NCI-H82 (cell line): ENCODE measurements at regions not wholly inside any gene's neighbourhood (a gene's known extent, or its start where the extent isn't known, plus 50 kb on each side); places are given as distances from the start of the nearest gene placed in this dataset.

ENCODE experiments used
- DNase-seq: peaks from one replicate; lab custom pipeline; 2025; lab: John Stamatoyannopoulos, UW

DNA sequence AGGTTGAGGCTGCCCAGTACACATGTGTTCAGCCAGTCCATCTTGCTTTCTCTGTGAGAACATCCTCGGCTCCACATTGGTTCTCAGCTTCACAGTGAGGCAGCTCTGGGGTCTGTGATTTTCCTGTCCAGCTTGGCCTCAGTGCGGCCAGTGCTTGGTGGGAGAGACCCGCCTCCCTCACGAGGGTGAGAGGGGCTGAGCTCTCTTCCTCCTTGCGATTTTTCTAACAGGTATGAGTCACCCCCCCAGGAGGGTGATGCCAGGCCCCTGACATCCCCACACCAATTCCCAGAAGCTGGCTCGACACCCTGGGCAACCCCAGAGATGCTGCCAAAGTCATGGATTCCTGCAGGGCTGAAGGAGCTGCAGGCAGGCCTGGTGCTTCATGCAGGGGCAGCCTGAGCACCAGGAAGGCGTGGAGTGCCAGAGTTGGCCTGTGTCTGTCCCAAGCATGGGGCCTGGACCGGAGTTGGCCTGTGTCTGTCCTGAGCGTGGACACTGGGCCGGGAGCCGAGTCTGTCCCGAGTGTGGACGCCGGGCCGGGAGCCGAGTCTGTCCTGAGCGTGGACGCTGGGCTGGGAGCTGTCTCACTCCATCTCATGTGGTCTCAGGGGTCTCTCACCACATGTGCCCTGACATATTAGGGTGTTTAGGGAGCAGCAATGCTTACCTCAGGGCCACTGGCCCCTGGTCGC, 408.6 kb upstream of the IRX4 start:
- no peak for DNase-seq

DNA sequence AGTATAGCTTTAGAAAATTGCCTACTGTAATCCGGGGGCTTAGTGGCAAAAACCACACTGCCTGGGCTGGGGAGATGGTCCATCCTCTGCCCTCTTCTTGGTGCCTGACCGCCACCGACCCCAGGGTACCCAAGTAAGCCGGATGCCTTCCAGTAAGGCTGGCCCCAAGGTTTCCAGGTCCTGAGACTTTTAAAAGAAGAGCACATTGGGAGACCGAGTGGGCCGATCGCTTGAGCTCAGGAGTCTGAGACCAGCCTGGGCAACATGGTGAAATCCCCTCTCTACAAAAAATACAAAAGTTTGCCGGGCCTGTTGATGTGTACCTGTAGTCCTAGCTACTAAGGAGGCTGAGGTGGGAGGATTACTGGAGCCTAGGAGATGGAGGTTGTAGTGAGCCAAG, 406.7 kb upstream of the IRX4 start:
- no peak for DNase-seq

DNA sequence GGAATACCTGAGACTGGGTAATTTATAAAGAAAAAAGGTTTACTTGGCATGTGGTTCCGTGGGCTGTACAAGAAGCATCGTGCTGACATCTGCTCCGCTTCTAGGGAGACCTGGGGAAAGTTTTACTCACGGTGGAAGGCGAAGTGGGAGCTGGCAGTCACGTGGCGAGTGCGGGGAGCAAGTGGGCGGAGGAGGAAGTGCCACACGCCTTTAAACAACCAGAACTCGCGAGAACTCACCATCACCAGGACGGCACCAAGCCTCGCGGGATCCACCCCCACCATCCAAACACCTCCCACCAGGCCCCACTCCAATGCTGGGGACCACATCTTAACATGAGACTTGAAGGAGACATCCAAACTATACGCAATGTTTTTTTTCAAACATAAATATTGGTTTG, 406.2 kb upstream of the IRX4 start:
- no peak for DNase-seq

DNA sequence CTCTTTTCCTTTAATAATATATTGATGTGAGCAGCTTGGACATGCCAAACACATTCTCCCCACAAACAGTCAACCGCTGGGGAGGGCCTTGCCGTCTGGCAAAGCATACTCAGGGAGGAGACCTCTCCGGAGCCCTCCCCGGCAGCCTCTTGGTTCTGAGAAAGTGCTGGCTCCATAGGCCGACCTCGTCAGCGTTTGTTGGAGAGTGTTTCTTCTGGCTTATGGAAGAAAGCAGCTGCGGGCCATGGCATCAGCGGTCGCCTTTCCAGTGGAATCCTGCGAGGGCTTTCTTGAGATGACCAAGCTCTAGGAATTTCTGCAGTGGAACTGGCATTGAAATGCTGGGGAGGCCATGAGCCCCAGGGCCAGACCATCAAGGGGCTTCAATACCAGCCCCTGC, 405.7 kb upstream of the IRX4 start:
- DNase-seq = no peak

DNA sequence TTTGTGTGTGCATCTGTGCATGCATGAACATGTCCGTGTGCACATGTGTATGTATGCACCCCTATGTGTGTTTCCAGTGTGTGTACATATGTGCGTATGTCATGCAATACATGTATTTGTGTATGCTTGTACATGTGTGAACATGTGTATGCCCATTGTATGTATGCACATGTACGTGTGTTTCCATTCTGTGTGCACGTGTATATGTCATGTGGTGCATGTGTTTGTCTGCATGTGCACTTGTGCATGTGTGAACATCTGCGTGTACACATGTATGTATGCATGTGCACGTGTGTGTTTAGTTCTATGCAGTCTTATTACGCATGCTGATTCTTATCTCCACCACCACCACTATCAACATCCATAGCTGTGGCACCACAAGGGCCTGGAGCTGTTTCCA, 403.5 kb upstream of the IRX4 start:
- no peak for DNase-seq

DNA sequence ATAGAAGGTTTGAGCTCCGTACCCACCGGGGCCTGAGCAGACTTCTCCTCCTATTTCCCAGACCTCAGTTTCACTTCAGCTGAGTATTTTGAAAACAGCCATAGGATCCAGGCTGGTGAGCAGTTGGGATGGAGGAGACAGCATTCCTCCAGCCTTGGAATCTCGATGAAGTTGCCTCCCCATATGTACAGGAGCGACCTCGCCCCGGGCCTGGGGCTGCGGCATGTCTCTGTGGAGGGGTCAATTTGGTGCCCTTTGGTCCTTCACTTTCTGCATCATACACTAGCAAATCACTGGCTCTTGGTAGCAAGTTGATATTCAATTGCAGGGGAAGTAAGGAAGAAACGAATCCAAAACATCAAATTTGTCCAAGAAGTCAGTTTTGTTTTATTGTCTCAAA, 402.0 kb upstream of the IRX4 start:
- DNase-seq = no peak

DNA sequence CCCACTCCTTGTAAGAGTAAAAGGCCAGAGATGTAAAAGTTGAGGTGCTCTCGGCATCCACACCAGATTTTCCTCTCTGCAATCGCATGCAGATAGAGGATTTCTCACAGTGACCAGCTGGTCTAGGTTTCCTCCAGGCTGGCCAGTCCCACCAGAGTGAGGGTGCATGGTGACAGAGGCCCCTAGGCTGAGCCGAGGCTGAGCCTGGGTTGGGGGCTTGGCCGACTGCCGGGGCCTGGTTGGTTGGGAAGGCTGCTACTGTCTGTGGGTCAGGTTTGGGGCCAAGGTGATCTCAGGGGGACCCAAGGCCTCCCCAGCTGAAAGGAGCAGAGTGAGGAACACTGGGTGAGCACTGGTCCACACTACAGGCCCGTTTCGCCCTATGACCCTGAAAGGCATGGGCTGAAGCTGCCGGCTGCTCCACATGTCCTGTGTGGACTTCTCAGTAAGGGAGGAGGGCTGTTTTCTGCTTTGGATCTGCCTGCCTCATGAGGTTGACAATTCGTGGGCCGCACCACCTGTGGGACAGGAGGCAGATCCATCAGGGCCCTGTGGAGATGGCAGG, 400.8 kb upstream of the IRX4 start:
- no peak for DNase-seq

DNA sequence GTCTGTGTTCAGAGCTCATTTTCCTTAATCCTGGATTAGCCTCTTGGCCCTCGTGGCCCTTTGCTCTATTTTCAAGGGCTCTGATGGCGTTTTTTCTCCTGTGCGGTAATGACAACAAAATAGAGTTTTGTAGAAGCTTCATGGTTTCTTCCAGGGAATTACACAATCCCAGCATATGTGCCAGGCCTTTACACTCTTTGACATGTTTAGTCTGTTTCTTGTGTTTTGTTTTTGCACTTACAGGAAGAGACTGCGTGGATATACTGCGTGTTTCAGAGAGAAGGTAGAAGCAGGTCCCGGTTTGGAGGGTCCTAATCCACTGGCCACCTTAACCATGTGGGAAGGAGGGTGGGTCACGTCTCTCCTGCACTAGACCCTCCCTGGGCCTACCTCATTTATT, 400.2 kb upstream of the IRX4 start:
- no peak for DNase-seq

DNA sequence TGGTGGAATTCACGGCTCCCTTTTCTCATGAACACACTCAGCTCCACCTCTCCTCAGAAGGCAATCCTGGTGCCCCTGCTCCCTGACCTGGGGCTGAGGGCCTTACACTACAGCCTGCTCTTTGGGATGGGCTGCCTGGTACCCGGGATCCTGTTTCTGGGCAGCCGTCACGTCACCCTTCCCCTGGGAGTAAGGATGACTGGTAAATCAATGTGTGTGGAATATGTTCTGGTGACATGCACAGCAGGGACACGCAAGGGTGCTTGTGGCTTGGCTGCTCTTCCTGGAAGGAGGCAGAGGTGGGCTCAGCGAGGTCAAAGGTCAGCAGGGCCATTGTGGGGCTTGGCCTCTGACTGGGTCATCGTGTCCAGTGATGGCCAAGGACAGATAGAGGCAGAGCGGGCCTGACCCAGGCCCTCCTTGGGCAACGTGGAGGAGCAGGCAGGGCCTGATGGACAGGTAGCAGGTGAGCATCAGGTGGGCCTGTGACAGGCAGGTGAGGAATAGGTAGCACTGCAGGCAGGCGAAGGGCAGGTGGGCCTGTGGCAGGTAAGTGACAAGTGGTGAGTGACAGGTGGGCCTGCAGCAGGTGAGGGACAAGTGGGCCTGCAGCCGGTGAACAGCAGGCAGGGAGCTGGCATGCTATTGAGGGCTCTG, 399.4 kb upstream of the IRX4 start:
- no peak for DNase-seq

DNA sequence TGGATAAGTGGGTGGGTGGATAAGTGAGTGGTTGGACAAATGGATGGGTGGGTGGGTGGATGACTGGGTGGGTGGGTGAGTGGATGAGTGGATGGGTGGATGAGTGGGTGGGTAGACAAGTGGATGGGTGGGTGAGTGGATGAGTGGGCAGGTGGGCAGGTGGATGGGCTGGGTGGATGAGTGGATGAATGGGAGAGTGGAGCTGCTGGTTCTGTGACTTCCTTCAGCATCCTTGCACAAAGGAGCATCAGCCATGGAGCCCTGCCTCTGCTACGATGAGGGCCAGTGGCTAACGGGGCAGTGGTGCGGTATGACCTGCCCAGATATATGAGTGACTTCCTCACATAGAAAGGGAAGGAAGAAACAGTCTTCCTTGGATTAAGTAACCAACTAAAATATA, 398.7 kb upstream of the IRX4 start:
- DNase-seq = no peak

DNA sequence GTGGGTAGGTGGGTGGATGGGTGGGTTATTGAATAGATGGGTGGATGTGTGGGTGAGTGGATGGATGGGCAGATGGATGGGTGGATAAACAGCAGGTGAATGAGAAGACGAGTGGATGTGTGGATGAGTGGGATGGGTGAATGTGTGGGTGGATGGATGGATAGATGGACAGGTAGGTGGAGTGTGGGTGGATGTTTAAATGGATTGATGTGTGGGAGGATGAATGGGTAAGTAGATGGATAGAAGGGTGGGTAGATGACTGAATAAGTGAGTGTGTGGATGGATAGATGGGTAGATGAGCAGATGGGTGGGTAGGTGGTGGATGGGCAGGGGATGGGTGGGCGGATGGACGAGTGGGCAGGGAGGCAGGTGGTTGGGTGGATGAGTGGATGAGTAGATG, 397.6 kb upstream of the IRX4 start:
- no peak for DNase-seq

DNA sequence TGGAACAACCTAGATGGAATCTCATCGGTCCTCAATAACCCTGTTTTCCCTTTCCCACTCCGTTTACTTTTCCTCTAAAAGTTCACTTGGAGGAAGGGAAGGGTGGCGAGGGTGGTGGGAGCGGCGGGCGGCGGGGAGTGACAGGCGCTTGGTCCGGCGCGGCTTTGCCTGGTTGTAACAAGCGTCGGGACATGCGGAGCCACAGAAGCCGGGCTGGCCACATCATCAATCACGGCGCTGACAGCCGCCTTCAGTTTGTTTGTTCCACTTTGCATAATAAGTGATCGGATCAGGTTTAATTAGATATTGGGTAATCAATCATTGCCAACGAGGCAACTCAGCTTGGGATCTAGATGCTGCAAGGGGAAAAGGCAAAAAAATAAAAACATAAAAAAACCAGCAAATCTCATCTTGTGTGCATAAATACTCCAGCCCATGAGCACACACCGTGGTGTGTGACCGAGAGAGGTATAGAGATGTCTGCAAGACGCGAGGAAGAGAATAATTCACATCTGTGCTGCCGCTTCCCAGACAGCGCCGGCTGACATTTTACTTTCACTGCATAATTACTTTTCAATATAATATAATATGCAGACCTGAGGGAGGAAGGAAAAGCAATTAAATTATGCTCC, 396.2 kb upstream of the IRX4 start:
- DNase-seq = peak; percentile 2

DNA sequence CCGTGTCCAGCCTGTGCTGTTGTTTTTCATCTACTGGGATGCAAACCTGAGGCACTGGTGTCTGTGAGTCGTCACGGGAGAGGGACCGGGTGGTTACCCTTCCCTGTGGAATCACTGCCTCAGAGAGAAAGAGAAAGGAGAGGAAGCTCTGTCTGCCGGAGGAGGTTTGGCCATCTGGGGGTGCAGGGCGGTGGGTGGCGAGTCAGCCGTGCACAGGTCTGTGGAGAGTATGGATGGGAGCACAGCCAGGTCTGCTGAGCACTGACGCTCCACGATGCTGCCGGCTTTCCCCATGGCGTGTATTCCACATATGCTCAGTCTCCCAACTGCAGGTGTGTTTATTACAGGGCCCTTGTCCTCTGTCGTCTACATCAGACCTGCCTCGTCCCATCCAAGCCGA, 395.2 kb upstream of the IRX4 start:
- no peak for DNase-seq

DNA sequence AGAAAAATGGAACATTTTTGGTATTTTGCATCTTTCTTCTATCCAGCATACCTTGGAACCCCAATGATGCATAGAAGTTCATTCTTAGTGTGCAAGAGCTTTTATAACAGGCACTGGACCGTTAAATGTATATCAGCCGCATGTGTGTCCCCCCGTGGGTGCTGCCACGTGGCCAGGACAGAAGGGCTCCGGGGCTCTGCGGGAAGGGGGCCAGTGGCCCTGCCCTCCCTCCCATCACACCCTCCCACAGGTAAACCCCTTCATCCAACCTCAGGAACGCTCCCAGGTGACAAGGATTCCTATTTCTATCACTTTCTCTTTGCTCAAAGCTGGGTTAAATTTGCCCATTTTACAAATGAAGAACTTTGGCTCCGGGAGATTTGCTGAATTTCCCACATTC, 393.4 kb upstream of the IRX4 start:
- no peak for DNase-seq

DNA sequence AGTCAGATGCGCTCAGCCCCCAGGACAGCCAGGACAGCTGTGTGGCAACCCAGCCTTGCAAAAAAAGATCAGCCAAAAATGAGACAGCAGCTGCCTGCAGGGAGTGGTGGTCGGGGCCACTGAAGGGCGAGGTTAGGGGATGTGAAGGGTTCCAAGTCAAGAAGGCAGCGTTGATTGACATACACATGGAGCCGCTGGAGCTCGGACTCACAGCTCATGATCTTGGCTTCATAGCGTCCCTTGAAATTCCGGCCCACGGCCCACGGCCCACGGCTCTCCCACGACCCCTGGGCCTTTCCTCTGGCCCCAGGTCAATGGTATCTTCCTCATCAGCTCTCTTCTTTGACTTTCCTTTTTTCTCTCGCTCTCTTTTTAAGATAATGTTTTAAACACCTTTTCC, 390.0 kb upstream of the IRX4 start:
- no peak for DNase-seq

DNA sequence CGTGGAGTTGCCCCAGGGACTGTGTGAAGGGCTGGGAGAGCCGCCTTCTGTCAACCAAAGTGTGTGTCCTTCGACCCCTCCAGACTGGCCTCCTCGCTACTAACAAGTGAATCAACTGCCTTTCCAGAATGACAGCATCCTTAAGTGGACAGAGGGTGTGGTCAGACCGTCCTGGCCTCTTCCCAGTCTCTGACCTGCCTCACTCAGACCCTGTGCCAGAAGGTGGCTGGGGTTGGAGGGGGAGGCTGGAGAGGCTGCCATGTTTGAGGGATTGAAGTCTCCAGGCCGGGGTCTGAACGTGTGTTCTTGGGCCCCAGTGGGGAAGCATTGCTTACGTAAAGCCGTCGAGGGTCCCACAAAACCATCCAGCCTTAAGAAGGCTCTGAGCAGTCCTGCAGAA, 389.3 kb upstream of the IRX4 start:
- no peak for DNase-seq

DNA sequence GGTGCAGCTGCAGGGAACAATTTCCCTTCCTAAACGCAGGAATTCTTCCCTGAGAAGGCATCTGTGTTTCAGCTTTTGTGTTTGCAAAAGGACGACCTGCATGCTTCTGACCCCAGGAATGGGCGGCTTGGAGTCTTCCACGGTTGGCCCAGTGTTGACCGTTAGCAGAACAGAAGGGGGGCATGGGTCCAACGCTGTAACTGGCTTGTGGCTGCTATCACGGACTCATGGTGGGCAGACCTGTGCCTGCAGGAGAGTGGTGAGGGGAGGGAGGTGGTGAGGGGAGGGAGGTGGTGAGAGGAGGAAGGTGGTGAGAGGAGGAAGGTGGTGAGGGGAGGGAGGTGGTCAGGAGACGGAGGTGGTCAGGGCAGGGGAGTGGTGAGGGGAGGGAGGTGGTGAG, 388.6 kb upstream of the IRX4 start:
- no peak for DNase-seq

DNA sequence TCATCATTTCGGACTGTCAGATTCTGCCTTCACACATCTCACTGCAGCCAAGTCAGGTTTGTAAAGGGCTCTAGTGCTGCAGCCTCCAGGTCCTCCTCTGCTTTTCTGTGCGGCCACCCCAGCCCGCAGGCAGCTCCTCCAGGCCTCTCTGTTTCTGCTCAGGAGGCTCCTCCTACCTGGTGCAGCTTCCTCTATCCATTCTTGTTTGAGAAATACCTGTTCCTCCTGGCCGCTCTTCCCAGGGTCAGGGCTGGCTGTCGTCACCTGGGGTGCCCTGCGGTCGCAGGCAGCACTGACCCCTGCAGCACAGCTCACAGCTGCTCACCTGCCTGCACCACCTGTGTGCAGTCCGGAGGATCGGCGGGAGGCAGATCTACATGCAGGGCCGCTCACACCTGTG, 387.7 kb upstream of the IRX4 start:
- no peak for DNase-seq

DNA sequence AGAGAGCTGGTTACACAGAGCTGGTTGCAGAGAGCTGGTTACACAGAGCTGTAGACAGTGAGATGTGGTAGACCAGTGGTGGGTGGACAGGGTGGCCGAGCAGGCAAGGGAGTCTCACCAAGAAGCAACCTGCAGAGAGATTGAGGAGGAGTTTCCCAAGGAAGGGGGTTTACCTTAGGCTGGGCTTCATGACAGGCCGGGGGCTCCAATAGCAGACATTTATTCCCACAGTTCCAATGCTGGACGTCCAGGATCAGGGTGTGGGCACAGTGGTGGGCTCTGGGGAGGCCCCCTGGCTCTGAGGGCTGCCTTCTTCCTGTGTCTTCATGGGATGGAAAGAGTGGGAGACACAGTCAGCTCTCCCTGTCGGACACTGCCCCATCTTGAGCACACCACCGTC, 386.9 kb upstream of the IRX4 start:
- no peak for DNase-seq

DNA sequence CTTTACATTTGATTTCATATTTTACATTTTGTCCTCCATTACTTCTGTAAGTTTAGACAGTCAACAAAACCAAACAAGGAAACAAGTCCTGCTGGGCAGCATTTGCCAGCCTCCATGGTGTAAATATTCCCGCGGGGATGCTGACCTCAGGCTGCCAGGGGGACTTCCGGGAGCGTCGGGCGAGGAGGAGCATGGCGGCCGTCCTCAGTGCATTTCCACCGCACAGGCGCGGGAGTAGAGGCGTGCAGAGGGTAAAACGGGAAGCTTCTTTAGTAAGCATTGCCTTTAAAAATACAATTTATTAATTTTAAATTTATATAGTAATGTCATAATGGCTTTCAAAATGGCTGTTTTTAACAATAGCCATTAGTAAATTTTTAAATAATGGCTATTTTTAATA, 385.3 kb upstream of the IRX4 start:
- DNase-seq = no peak

DNA sequence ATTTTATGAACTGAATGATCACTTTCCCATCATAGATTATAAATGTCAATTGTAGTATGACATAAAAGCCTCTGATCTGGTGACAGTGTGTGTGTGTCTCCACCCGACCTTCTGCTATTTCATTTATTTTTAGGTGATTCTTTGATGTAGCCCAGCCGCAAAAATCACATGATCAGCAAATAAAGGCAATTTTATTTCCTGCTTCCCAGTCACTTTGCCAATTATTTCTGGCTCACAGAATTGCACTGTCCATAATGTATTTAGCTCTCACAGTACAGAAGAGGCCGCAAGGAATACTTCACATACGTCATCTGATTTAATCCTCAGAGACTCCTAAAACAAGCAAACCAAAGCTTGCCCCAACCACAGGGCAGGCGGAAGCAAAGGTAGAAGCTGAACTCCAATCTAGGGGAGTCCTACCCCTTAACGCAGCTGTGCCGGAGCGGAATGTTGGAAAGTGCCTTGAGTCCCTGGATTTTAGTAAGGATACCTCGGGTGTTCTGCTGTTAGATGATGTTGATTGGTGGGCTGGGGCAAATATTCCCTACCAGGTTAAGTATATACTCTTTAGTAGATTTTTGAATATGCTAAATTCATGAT, 384.0 kb upstream of the IRX4 start:
- DNase-seq = no peak

DNA sequence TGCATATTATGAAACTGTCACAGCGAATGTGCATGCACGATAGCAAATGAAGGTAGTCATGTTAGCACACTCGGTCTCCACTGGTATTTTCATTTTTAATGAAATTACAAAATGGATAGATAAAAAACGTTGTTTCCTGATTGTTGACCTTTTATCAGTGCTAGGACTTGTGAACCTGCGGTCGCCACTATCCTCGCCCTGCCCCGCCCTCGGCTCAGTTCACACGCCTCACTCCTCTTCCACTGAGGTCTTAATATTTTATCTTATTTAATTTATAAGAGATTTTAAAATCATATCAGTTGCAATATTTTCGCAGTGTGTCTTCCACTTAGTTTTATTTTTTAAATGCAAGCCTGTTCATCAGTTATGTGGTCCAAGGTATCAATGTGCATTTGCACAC, 382.6 kb upstream of the IRX4 start:
- no peak for DNase-seq

DNA sequence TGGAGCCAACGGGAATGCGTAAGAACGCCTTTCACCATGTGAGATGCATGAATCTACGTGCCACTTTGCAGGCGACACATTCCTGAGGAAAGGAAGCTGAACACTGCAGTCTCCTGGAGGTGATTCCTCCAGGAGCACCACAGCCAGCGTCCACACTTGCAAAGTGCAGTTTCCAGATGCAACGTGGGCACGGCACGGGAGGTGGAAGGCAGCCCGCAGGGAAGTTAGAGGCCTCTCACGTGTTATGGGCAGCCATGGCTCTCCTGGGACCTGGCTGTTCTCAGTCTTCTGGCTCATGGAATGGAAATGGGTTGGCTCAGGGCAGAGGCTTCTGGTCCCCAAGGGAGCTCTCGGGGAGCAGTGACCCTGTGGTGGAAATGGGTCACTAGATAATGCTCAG, 381.0 kb upstream of the IRX4 start:
- no peak for DNase-seq
